Loucy (cell line): ENCODE measurements at regions not wholly inside any gene's neighbourhood (a gene's known extent, or its start where the extent isn't known, plus 50 kb on each side); places are given as distances from the start of the nearest gene placed in this dataset.

Source experiments
- H2AFZ ChIP-seq: fragments of 200-600 bp; sonication (generic); 2 replicates; pipeline ENCODE4 v1.6.0; 2016; ENCODE audit warnings: antibody characterized with exemption, mild to moderate bottlenecking, low read length, moderate library complexity
- H3F3A ChIP-seq: fragments of 200-600 bp; 2 replicates; pipeline ENCODE4 v1.6.0; 2016; ENCODE audit warnings: antibody characterized with exemption, low read depth, mild to moderate bottlenecking
- H3K27me3 ChIP-seq: fragments of 200-600 bp; sonication (generic); 2 replicates; pipeline ENCODE4 v1.6.1; 2014; ENCODE audit warnings: low read length, mild to moderate bottlenecking; ENCODE audit not compliant: insufficient read depth, poor library complexity, severe bottlenecking
- H3K36me3 ChIP-seq: fragments of 200-600 bp; sonication (generic); 2 replicates; pipeline ENCODE4 v1.6.1; 2016; ENCODE audit warnings: low read length; ENCODE audit not compliant: insufficient read depth
- H3K4me1 ChIP-seq: fragments of 200-600 bp; sonication (generic); 2 replicates; pipeline ENCODE4 v1.5.1; 2014; ENCODE audit warnings: low read length, mild to moderate bottlenecking; ENCODE audit not compliant: insufficient read depth, poor library complexity, severe bottlenecking
- H3K4me2 ChIP-seq: fragments of 200-600 bp; sonication (generic); 2 replicates; pipeline ENCODE4 v1.6.0; 2014; ENCODE audit warnings: antibody characterized with exemption, low read length, low read depth, mild to moderate bottlenecking; ENCODE audit not compliant: poor library complexity, severe bottlenecking
- H3K4me3 ChIP-seq: fragments of 200-600 bp; sonication (generic); 2 replicates; pipeline ENCODE4 v1.5.1; 2014; ENCODE audit warnings: low read length, mild to moderate bottlenecking, mixed read lengths; ENCODE audit not compliant: poor library complexity, severe bottlenecking
- H3K79me2 ChIP-seq: fragments of 200-600 bp; sonication (generic); 2 replicates; pipeline ENCODE4 v1.6.1; 2014; ENCODE audit warnings: low read length; ENCODE audit not compliant: insufficient read depth
- H3K9ac ChIP-seq: fragments of 200-600 bp; sonication (generic); 2 replicates; pipeline ENCODE4 v1.6.0; 2014; ENCODE audit warnings: mild to moderate bottlenecking, low read depth, low read length, moderate library complexity; ENCODE audit not compliant: poor library complexity, severe bottlenecking
- H3K9me2 ChIP-seq: fragments of 200-600 bp; sonication (generic); replicated peaks from 2 replicates; pipeline ENCODE4 v1.6.1; 2016; ENCODE audit warnings: low read depth, low read length, mixed read lengths
- H3K9me3 ChIP-seq: fragments of 200-600 bp; sonication (generic); 2 replicates; pipeline ENCODE4 v1.6.1; 2014; ENCODE audit warnings: mild to moderate bottlenecking, antibody characterized with exemption, low read length, low read depth; ENCODE audit not compliant: insufficient read depth
- H4K20me1 ChIP-seq: fragments of 200-600 bp; sonication (generic); 2 replicates; pipeline ENCODE4 v1.6.0; 2014; ENCODE audit warnings: antibody characterized with exemption, low read length, mild to moderate bottlenecking; ENCODE audit not compliant: insufficient read depth, poor library complexity, severe bottlenecking
- CTCF ChIP-seq: fragments of 200-600 bp; sonication (generic); conservative IDR thresholded peaks from 2 replicates; pipeline ENCODE4 v1.5.1; 2014; ENCODE audit warnings: mild to moderate bottlenecking, antibody characterized with exemption, low read length
- EZH2phosphoT487 ChIP-seq: fragments of 200-600 bp; IDR thresholded peaks from 2 replicates; pipeline ENCODE4 v1.6.1; 2018; ENCODE audit warnings: antibody characterized with exemption, mild to moderate bottlenecking, moderate library complexity, borderline replicate concordance

DNA sequence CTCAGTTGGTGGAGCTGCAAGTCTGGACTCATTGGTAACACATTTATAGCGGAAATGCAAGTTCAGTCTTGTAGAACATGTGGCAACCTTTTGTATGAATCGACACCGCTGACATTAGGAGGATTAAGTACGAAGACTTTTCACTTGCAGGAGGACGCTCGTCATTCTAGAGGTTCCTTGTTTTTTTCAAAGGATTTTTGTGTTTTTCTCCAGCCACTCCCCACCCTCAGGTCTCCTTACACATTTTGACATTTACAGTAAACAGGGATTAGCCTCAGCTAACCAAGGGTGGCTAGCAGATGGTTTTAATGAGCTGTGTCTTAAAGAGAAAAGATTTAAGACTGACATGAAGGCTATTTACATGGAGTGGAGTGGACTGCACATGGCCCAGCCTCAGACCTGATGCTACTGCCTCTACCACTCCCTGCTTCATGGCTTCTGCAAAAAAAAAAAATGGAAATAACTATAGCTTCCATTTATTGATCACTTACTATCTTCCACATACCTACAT is 173.8 kb downstream of the TRIB2 start:
- no peak overlapping the region for H2AFZ ChIP-seq
- no peak overlapping the region for H3K9ac ChIP-seq
- no peak overlapping the region for H3K4me3 ChIP-seq
- no peaks in the 10 kb centered on the region for H3K9me3 ChIP-seq
- H3K27me3 ChIP-seq: no peaks in the 10 kb centered on the region
- H3K36me3 ChIP-seq: no peaks in the 10 kb centered on the region
- H3F3A ChIP-seq: no peaks in the 10 kb centered on the region
- H3K4me1 ChIP-seq: no peaks in the 10 kb centered on the region
- no peaks in the 10 kb centered on the region for H3K9me2 ChIP-seq
- H3K79me2 ChIP-seq: no peaks in the 10 kb centered on the region
- no peaks in the 10 kb centered on the region for H4K20me1 ChIP-seq
- H3K4me2 ChIP-seq: no peak overlapping the region
- no peak for TF ChIP-seq CTCF
- TF ChIP-seq EZH2phosphoT487: no peak

GRCh38 chr2:12895017-12895416 is 178.3 kb downstream of the TRIB2 start:
- Histone ChIP-seq H3K36me3 (no peaks in the 10 kb centered on the region), H3K79me2 (no peaks in the 10 kb centered on the region), H2AFZ (no peak overlapping the region), H3K9ac (no peak overlapping the region), H3K27me3 (no peaks in the 10 kb centered on the region), H4K20me1 (no peaks in the 10 kb centered on the region), H3K4me3 (no peak overlapping the region), H3K4me1 (no peaks in the 10 kb centered on the region), H3K4me2 (no peak overlapping the region), H3K9me3 (no peaks in the 10 kb centered on the region), H3K9me2 (no peaks in the 10 kb centered on the region), H3F3A (no peaks in the 10 kb centered on the region)
- TF ChIP-seq CTCF (no peak), EZH2phosphoT487 (no peak)

GRCh38 chr2:12896318-12896982 is 179.7 kb downstream of the TRIB2 start:
- H3K9ac ChIP-seq: no peak overlapping the region
- no peaks in the 10 kb centered on the region for H3F3A ChIP-seq
- no peak overlapping the region for H2AFZ ChIP-seq
- H3K79me2 ChIP-seq: no peaks in the 10 kb centered on the region
- no peak overlapping the region for H3K4me3 ChIP-seq
- H4K20me1 ChIP-seq: no peaks in the 10 kb centered on the region
- H3K9me2 ChIP-seq: no peaks in the 10 kb centered on the region
- H3K9me3 ChIP-seq: no peaks in the 10 kb centered on the region
- TF ChIP-seq EZH2phosphoT487 (no peak), CTCF (no peak)
- H3K4me1 ChIP-seq: no peaks in the 10 kb centered on the region
- H3K36me3 ChIP-seq: no peaks in the 10 kb centered on the region
- no peaks in the 10 kb centered on the region for H3K27me3 ChIP-seq
- no peak overlapping the region for H3K4me2 ChIP-seq
